H1 (cell line): ENCODE measurements at regions not wholly inside any gene's neighbourhood (a gene's known extent, or its start where the extent isn't known, plus 50 kb on each side); places are given as distances from the start of the nearest gene placed in this dataset.

Experiments used
- ASH2L ChIP-seq: fragments of 200-600, 300-600 bp; sonication (generic); IDR thresholded peaks from one replicate; pipeline ENCODE4 v1.7.1; 2017; ENCODE audit warnings: low read length
- CEBPB ChIP-seq: IDR thresholded peaks from 2 replicates; pipeline ENCODE4 v1.6.1; 2012; ENCODE audit warnings: low read depth, low read length
- EGR1 ChIP-seq: IDR thresholded peaks from 2 replicates; pipeline ENCODE4 v1.6.1; 2011; ENCODE audit warnings: low read depth, low read length, borderline replicate concordance
- MAX ChIP-seq: IDR thresholded peaks from 2 replicates; pipeline ENCODE4 v1.6.1; 2012; ENCODE audit warnings: inconsistent platforms
- RXRA ChIP-seq: IDR thresholded peaks from 2 replicates; pipeline ENCODE4 v1.6.1; 2011; ENCODE audit warnings: low read depth, mild to moderate bottlenecking, low read length, moderate library complexity; ENCODE audit not compliant: insufficient read depth
- SIN3A ChIP-seq, 2 experiments: IDR thresholded peaks in 1 of 2; conservative IDR thresholded peaks in 1 of 2; 2 replicates each; pipeline ENCODE4 v1.6.1; 2011 to 2012; ENCODE audit warnings: low read length in 2 of 2, improper control_type of control experiment in 1 of 2, low read depth in 1 of 2, mild to moderate bottlenecking in 1 of 2
- SRF ChIP-seq: IDR thresholded peaks from 2 replicates; pipeline ENCODE4 v1.6.1; 2011; ENCODE audit warnings: mild to moderate bottlenecking, low read depth, low read length, moderate library complexity
- SUZ12 ChIP-seq: fragments of 200-600 bp; sonication (generic); IDR thresholded peaks from 2 replicates; pipeline ENCODE4 v1.6.1; 2012; ENCODE audit warnings: mild to moderate bottlenecking, inconsistent platforms, low read length, moderate library complexity, mixed read lengths
- YY1 ChIP-seq: IDR thresholded peaks from 2 replicates; pipeline ENCODE4 v1.6.1; 2011; ENCODE audit warnings: low read depth, mild to moderate bottlenecking, low read length
- TF ChIP-seq, protein P1 (sequence below), 3 experiments: IDR thresholded peaks; 1 replicate in 2 of 3; 2 replicates in 1 of 3; pipeline versions ENCODE4 v1.5.1 to v1.6.1; 2011; ENCODE audit warnings: low read length in 3 of 3, mild to moderate bottlenecking in 3 of 3, inconsistent platforms in 2 of 3, low read depth in 1 of 3, moderate library complexity in 1 of 3; ENCODE audit not compliant: insufficient read depth in 1 of 3; ENCODE audit errors: control extremely low read depth in 1 of 3

DNA sequence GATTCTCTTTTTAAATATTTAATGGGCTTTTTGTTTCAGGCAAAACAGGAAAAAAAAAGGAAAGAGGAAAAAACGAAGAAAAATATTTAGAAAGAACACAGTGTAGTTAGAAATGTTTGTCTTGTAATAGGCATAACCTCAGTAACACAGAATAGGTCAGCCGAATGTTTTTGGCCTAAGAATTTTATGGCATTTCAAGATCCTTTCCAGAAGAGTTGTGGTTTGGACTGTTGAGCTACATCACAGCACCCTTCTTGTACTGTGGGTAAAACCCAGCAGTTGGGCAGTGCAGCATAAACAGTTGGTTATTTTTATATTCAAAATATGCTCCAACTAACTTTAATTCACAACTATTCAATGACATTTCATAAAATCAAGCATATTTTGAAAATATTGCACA is 474.4 kb upstream of the AGTR1 start:
- TF ChIP-seq, protein P1, sequence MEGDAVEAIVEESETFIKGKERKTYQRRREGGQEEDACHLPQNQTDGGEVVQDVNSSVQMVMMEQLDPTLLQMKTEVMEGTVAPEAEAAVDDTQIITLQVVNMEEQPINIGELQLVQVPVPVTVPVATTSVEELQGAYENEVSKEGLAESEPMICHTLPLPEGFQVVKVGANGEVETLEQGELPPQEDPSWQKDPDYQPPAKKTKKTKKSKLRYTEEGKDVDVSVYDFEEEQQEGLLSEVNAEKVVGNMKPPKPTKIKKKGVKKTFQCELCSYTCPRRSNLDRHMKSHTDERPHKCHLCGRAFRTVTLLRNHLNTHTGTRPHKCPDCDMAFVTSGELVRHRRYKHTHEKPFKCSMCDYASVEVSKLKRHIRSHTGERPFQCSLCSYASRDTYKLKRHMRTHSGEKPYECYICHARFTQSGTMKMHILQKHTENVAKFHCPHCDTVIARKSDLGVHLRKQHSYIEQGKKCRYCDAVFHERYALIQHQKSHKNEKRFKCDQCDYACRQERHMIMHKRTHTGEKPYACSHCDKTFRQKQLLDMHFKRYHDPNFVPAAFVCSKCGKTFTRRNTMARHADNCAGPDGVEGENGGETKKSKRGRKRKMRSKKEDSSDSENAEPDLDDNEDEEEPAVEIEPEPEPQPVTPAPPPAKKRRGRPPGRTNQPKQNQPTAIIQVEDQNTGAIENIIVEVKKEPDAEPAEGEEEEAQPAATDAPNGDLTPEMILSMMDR (IDR thresholded peaks at IDR 0.05; ENCODE audit: control extremely low read depth in 1 of 3, insufficient read depth in 1 of 3, low read depth in 1 of 3, low read length in 3 of 3) = no peak
- no peak for TF ChIP-seq EGR1
- no peak for TF ChIP-seq SIN3A (conservative IDR thresholded peaks at IDR 0.05 in 1 of 2, IDR thresholded peaks at IDR 0.05 in 1 of 2; ENCODE audit: low read depth in 1 of 2, low read length in 2 of 2)
- TF ChIP-seq MAX = no peak
- no peak for TF ChIP-seq SRF
- no peak for TF ChIP-seq ASH2L
- TF ChIP-seq YY1 = no peak
- no peak for TF ChIP-seq SUZ12
- no peak for TF ChIP-seq CEBPB
- TF ChIP-seq RXRA = no peak
